NCI-H345 treated with DMSO at 0.1 percent for 48 hours (cell line): ENCODE measurements at regions not wholly inside any gene's neighbourhood (a gene's known extent, or its start where the extent isn't known, plus 50 kb on each side); places are given as distances from the start of the nearest gene placed in this dataset.
A peak's percentile ranks its signal among the peaks of the same experiment; 100 is the strongest.

ENCODE experiments used
- DNase-seq: peaks from one replicate; lab custom pipeline; 2025; ENCODE audit not compliant: unreplicated experiment; lab: John Stamatoyannopoulos, UW

DNA sequence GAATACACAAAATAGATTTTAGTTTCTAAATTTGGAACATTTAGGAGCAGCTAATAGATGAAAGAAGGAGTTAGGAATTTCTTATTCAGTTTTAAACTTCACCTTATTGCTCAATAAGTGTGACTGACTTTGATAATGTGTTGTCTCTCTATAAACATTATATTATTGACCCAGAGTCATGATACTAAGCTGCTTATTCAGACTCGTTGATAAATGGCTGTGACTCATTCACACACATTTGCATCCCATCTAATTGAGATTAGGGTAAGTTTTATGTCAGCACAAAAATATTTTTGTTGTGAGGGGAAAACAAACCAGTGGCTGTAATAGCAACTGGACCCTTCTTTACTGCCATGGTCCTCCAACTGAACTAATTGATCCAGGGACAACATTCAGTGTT, 137.6 kb downstream of the GOLIM4 start:
- DNase-seq = no peak

DNA sequence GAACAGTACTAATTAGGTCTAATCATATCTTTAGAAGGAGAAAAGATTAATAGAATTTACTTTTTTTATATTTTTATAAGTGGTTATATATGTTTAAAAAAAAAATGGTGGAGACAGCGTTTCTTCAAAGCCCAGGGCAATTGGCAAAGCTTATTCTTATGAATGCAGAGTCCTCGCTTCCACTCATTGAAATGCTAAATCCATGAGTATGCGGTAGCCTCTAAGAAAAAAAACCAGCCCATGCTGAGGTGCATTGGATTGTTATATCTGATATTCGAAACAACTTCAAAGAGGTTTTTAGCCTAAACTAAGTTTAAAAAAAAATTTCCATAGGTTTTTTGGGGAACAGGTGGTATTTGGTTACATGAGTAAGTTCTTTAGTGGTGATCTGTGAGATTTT, 142.8 kb downstream of the GOLIM4 start:
- no peak for DNase-seq

DNA sequence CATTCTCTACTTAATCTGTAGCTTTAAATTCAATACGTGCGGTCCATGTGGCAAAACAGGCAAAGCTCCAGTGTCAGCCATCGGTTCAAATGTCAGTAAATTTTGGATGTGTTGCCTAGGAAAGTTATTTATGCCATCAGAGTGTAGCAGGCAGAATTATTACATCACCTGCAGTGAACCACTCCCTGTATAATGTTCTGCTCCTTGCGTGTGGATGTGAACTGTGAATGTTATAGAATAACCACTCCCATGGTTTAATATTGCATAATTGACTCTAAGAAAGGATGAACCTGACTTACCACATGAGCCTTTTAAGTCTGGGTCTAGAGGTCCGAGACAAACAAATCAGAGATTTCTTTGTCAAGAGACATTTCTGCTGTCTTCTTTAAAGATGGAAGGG, 145.5 kb downstream of the GOLIM4 start:
- DNase-seq = no peak

DNA sequence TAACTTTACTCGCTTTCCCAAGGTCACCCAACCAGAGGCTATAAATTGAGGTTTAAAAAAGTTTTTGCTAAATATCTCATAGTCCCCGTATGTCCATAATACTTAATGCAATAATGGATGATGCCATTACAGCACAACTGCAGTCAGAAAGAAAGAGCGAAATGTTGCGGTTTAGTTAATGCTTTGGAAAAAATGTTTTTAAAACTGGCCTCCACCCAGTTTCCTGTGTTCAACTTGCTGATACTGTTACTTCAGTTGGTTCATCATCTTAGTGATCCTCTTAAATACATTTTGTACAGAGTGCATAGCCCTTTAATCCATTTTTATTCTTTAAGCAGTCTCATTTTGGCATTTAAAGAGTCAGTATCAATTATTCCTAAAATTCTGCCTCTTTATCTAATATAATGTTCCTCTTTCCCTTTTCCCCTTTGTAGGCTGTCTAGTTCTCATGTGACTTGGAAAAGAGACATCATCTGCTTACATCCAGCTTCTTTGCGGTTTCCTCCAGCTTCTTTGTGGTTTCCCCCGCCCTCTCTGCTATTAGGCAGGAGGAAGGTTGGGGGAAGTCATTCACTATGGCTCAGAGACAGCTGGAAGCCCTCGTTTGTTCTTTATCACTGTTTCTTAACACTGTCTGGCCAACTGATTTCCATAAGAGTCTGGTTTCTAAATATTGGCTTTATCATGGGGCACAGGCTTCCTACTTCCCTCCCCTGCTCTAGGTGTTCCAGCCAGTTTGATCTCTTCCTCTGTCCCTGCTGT, 154.3 kb downstream of the GOLIM4 start:
- DNase-seq = no peak

DNA sequence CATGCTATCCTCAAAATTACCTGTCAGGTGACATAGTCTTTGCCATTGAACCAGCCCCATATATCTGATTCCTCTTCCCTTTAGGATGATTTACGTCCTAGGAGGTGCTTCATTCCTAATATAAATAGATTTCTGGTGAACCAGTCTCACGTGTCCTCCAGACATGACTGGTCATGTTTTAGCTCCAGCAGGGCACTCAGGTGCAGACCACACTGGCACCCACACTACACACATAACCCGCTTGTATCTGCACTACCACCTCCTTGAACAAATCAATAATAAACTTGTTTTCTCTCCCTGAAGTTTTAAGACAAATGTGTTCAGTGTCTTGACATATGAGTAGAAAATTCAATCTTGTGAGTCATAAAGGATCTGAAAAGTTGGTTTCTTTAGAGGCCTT, 155.5 kb downstream of the GOLIM4 start:
- DNase-seq = no peak

DNA sequence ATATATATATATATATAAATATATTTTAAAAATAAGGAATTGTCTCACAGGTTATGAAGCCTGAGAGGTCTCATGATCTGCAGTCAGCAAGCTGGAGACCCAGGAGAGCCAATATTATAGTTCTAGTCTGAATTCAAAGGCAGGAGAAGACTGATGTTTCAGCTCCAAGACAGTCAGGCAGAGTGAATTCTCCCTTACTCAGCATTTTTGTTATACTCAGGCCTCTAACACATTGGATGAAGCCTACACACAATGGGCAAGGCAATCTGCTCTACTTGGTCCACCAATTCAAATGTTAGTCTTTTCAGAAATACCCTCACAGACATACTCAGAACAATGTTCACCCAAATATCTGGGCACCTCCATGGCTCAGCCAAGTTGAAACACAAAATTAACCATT, 157.2 kb downstream of the GOLIM4 start:
- no peak for DNase-seq

DNA sequence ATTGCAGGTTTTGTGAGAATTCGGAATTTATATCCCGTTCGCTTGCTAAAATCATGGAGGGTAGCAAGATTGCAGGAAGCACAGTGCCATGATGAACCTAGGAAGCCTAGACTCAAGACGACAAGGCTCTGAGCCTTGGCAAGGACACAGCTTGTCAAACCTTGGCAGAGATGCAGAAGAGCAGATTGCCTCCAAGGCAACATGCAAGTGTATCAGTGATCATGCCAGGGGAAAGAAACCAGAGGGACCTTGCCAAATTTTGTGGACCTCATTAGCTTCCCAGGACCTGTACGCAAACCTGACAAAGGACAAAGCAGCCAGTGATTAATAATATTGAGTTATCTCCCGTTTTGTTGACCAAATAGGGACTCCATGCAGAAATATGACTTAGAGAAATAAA, 159.7 kb downstream of the GOLIM4 start:
- no peak for DNase-seq

DNA sequence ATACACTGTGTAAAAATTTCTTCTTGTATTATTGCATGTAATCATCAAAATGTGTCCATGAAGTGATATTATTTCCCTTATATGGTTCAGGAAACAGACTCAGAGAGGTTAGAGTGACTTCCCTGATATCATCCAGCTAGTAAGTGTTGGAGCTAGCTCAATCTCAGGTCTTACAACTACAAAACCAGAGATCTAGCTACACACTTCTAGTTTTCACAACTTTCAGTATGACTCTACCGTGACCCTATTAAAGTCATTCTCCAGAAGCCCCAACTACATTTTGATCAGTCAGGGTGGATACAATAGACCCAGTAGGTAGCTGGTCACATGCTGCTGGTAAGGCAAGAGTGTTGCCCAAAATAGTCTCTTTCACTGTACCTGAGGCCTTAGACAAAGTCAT, 165.3 kb downstream of the GOLIM4 start:
- peak; percentile 17 for DNase-seq

DNA sequence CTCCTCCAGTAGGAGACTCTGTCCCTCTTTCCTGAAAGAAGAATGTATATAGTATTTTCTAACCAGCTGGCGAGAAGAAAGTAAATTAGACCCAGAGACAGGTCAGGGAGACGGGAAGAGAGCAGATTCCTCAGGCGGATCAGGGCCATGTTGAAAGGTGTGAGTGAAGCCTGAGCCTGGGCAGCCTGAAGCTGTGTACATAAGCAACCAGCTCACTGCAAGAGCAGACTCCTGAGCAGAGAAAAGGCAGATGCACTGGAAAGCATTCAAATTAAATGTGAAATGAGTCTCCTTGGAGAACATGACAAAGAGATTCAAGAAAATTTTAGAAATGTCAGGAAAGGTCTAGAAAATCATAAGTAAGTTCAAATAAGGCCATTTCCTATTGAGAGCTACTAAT, 165.8 kb downstream of the GOLIM4 start:
- DNase-seq = peak; percentile 17

DNA sequence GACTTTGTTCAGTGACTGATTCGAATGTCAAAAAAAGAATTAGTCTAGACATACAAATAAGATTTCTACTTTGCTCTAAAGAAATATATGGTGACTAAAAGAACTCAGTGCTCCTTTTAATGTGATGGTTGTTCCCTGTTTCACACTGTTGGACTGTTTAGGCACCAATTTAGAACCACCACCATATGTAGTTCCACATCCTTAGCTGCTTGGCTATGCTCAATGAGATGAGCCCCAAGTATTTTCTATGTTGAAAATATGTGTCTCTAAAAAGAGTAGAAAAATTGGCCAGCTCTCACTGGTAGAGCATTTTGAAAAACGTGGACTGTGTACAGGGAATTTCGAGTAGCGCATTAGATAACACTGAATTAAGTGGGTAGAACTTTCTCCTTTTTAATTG, 167.3 kb downstream of the GOLIM4 start:
- DNase-seq = no peak

DNA sequence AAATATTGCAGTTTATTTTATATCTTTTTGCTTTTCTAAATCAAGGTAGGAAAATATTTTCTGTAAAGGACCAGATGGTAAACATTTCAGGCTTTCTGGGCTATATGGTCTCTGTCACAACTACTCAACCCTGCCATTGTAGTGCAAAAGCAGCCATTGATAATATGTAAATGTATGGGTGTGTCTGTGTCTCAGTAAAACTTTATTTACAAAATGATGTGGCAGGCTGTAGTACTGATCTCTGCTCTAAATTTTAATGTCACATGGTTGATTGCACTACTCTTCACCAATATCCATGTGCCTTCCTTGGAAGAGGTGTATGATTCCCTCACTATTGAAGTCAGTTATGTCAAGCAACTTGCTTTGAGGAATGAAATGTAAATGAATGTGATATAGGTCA, 175.0 kb downstream of the GOLIM4 start:
- DNase-seq = no peak

DNA sequence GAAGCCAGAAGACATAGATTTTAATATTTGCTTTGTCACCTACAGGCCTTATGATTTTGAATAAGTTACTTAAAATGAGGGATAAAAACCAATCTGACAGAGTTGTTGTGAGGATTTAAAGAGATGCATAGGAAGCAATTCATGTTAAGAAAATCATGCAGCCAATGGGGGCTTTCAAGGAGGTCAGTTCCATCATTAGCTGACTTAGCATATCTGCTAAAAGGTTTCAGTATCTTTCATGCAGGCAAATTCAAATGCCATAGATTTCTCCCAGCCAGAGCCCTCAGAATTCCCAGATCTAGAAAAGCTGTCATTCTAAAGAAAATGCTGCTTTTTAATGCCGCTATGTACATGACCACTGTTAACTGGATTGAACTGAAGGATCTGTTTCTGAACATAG, 176.1 kb downstream of the GOLIM4 start:
- no peak for DNase-seq

DNA sequence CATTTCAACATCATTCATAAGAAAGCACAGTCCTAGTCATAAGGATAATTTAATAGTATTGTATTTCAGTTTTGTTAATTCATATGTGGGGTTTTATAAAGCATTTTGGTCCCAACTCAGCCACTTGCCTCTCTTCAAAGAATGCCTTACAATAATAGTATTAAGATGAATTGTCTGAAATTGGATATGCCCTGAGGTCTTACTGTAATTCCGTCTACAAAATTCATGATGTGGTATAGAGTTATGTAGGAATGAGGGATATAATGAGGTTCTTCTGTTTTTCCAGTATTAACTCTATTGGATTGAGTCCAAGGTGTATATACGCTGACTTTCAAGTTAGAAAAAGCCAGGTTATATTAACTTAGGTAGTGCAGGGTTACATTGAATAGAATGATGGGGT, 177.0 kb downstream of the GOLIM4 start:
- DNase-seq = no peak

DNA sequence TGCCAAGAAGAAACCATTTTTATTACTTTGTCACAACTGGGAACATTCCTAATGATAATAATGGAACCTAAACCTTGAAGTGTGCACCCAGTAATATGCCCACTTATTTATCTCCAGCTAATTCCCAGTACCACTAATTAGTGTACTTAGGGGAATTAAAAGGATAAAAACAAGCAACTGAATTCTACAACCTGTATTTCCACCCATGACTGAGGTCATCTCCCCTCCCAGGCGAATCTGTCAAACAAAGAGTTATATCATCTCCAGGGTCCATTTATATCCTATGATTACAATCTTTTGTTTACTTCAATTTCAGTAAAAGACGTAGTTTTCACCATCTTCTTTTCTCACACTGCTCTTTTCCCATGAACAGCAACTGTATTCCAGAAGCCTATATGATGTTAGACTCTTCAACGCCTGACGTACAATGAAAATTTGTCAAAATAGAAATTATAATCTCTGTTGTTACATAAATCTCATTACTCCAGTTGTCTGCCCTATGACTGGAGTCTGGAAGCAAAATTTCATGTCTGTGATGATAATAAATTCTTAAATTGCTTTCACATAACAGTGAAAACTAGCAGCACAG, 177.6 kb downstream of the GOLIM4 start:
- no peak for DNase-seq

DNA sequence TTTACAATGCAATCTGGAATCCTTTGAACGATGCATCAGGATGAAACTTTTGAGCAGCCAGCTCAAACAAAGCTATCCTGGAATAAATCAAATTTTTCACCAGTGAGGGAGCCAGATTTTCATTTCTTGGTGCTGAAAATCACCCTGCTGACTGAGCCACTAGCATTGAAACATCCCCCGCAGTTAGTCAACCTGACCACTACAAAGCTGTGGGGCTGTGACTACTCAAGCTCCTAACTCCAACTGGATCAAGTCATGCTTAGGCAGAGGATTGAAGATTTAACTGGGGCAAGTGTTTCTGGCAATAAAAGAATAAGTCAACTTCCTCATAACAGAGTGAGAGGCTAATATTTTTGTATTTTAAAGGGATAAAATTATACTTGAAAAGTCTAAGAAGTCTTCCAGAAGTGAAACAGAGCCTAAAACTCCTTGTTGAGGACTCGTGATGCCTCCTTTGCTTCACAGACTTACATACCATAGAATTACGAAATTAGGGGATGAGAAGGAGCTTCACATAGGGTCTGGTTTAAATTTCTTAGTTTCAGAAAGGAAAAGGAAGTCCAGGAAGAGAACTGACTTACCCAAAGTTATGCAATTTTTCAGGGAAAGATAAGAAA, 177.8 kb downstream of the SERPINI1 start:
- no peak for DNase-seq

DNA sequence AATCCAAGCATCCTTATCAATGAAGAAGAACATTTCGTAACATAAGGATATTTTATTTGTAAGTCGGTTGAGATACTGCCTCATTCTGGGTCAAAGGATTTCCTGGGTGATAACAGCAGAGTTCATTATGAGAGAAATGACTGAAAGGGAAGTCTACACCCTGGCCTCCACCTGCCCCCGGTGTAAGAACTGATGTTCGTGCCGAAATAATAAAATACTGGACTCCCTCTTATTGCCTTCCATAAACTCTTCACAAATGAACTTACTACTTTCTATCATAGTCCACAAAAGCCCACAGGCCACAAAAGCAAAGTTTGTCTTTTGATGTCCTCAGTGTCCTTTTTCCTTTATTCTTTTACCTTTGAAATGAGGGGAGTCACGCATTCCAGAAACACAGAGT, 174.4 kb downstream of the SERPINI1 start:
- no peak for DNase-seq

DNA sequence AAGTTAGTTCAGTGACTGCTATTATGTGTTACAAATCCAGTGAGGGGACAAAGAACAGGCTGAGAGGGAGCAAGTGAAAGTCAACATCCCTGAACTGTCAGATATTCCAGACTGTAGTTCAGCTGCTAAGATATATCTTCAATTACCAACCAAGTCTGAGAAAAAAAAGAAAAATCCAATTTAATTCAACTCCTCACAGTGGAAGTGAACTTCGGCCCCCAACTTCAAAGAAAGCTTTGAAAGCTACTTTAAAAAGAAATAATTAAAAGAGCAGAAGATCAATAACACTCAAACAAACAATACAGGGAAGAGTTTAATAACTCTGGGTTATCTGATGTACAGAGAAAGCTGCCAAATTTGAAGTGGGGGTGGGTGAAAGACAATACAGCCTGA, 174.0 kb downstream of the SERPINI1 start:
- no peak for DNase-seq

DNA sequence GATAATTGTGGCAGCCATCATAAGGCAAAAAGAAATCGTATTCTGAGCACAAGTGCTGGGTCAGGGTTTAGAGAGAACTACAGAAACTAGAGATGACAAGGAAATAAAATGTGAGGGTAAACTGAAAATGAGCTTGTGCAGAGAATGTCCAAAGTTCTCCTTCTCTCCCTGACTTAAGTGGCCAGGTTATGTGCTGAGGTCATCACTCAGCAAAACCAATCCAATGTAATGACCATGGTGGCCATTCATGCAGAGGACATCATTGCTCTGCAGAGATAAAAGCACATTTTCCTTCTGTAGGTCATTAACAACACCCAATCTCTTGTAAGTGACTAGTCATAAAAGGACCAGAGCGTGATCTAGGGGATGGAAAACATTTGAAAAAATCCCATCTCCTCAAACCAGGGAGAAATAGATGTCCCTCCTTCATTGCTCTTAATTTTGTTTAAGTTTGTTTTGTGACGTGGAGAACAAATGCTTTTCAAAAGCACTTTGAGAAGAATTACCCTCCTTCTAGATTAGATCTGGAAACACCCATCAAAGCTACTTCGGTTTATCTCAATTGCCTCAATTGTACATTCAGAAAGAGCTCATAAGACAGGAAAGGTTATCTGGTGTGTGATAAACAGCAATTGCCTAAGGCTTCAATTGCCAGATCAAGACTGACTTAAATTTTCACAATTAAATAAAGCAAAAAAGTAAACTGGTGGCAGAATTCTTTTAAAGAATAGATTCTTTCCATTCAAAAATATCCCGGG, 173.4 kb downstream of the SERPINI1 start:
- no peak for DNase-seq

DNA sequence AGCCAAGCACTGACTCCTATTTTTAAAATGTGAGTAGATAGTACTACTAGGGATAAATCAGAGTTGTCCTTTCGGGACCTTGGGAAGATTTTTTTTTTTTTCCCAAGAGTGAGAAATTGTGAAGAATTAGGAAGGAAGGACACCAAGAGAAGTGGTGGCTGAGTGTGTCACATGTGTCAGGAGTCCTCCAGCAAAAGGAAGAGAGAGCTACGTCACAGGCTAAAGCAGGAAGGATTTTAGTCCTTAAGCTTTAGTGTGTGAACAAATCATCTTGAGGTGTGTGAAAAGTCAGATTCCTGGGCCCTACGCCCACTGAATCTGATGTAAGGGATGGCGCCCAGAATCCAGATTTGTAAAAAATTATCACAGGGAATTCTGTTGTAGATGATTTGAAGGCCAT, 172.7 kb downstream of the SERPINI1 start:
- DNase-seq = no peak

DNA sequence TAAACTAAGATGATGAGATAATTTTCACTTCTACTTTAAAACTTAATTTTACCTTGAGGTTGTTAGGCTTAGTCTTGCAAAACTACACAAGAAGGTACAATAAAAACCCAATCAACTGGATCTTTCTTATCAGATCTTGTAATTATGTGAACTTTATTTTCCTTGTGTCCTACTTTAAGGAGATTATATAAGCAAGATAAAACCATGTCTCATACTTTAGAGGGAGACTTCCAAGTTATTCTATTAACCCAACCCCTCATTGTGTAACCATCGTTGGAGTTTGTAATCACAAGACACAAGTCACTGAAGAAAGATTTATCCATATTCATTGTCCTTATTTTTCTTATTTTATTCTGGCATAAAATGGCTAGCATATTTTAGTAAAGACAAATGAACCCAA, 165.6 kb downstream of the SERPINI1 start:
- no peak for DNase-seq

DNA sequence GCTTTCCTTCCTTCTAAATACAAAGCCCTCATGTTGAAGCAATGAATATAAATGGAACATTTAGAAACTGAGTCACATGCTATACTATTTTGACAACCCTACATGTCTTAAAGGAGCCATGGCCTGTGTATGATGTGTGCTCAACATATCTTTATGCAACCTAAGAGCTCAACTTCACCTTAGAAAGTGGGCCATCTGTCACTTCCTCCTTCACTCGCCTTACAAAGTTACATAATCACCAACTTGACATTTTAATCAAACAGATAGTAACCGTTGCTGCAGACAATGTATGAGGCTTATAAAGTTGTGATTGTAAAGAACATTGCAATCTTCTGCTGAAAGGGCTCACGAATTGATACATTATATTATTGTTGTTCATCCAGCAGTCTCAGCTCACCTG, 163.6 kb downstream of the SERPINI1 start:
- DNase-seq = no peak

DNA sequence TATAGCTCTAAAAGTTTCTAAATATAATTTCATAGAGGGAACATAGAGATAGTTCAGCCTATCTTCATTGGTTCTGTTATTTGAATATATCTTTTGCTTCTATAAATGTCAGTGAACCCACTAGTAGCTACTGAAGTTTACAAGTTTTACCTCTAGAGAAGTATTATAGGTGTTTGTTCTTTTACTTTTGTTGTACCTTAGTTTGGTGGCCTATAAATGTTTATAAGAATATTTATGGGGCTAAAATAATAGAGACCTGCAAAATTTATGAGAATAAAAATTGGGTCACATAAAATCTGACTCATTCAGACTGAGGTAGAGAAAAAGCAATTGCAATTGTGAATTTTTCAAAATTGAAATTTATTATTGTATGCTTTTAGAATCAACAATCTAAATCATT, 162.6 kb downstream of the SERPINI1 start:
- no peak for DNase-seq
